ENCODE measurements at regions not wholly inside any gene's neighbourhood (a gene's known extent, or its start where the extent isn't known, plus 50 kb on each side); places are given as distances from the start of the nearest gene placed in this dataset.

DNA sequence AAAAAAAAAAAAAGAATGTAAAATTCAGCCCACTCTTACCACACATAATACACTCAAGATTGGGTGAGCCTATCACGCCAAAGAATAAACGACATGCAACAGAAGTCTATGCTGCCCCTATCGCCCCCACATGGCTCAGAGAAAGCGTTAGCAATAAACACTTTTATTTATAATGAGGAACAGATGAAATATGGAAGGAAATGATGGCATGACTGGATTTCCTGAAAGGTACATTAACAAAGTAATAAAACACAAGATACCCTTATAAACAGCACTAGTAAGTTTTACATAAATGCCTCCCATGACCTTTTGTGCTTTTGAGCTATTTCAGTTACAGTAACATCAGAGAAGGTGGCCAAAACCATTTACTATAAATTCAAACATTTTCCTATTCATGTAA, 71.4 kb upstream of the SCAF8 start:
- Histone ChIP-seq H3K9ac (replicated peaks; ENCODE audit: extremely low read depth, insufficient read depth, low read length) (peak overlapping the region; percentile 22), H3K4me1 (ENCODE audit: control insufficient read depth, extremely low read depth, insufficient read depth, low read length) (peaks cover 17% of the 10 kb centered on the region), H3K4me2 (ENCODE audit: insufficient read depth, low read length) (peak overlapping the region; percentile 88), H3K27me3 (ENCODE audit: control insufficient read depth in 2 of 2, insufficient read depth in 2 of 2, low read length in 2 of 2) (no peaks in the 10 kb centered on the region), H2AFZ (ENCODE audit: low read depth, low read length) (no peak overlapping the region), H3K9me1 (replicated peaks; ENCODE audit: control insufficient read depth, extremely low read depth, insufficient read depth, low read length) (no peaks in the 10 kb centered on the region), H3K36me3 (ENCODE audit: control insufficient read depth in 2 of 2, extremely low read depth in 1 of 2, insufficient read depth in 2 of 2, low read length in 2 of 2) (no peaks in the 10 kb centered on the region), H3K9me3 (replicated peaks; ENCODE audit: control insufficient read depth, insufficient read depth, low read length) (no peaks in the 10 kb centered on the region), H4K20me1 (replicated peaks; ENCODE audit: control insufficient read depth, extremely low read depth, insufficient read depth, low read length) (no peaks in the 10 kb centered on the region), H3K4me3 (replicated peaks in 1 of 3; ENCODE audit: insufficient read depth in 1 of 3, low read depth in 1 of 3, low read length in 3 of 3) (no peak overlapping the region), H3K27ac (ENCODE audit: insufficient read depth, low read depth, low read length) (peak overlapping the region; percentile 61), H3K79me2 (ENCODE audit: control insufficient read depth, insufficient read depth, low read length) (no peaks in the 10 kb centered on the region)
- BruUV-seq (replicated peaks), result no TSS peak
- ChIA-PET POLR2A (interaction anchor here (0.6 kb wide), 1 partner anchor 9 kb away, joined by 3 read pairs; no protein-coding TSS in a partner anchor), CTCF (interaction anchor here (0.6 to 2.4 kb wide), 27 partner anchors 8 to 507 kb away, joined by 3 to 24 read pairs (median 4); partner anchors contain the start of gene CNKSR3)
- dilution Hi-C loops (cut with MboI; ENCODE audit: extremely low pct_ligation_motif_present, low sequenced_read_pairs) (no loop called here), intact Hi-C loops (cut with micrococcal nuclease) (loop anchor here (1.0 to 5.0 kb wide), 8 partner anchors 8 to 507 kb away; partner anchors contain the start of gene CNKSR3)
- TF ChIP-seq FOS (IDR thresholded peaks at IDR 0.05; ENCODE audit: borderline replicate concordance, insufficient read depth, low read length), result peak; percentile 70
- peak; percentile 83 for TF ChIP-seq JUN (IDR thresholded peaks at IDR 0.05; ENCODE audit: borderline replicate concordance, insufficient read depth, insufficient read length, low read depth)
- TF ChIP-seq POLR2A (IDR thresholded peaks at IDR 0.05; ENCODE audit: low read depth, low read length), result peak; percentile 29
- TF ChIP-seq EZH2 (IDR thresholded peaks at IDR 0.05; ENCODE audit: borderline replicate concordance, low read depth, low read length, severe bottlenecking), result no peak
- TF ChIP-seq MAX (IDR thresholded peaks at IDR 0.05; ENCODE audit: insufficient read depth, insufficient read length), result no peak
- TF ChIP-seq POLR2AphosphoS5 (IDR thresholded peaks at IDR 0.05; ENCODE audit: insufficient read depth, low read depth, low read length), result peak; percentile 55
- peak; percentile 23 for TF ChIP-seq GATA2 (IDR thresholded peaks at IDR 0.05; ENCODE audit: insufficient read depth, insufficient read length, low read depth, low read length)
- no peak for TF ChIP-seq MYC (IDR thresholded peaks at IDR 0.05; ENCODE audit: low read depth, low read length)
- TF ChIP-seq, protein P1, sequence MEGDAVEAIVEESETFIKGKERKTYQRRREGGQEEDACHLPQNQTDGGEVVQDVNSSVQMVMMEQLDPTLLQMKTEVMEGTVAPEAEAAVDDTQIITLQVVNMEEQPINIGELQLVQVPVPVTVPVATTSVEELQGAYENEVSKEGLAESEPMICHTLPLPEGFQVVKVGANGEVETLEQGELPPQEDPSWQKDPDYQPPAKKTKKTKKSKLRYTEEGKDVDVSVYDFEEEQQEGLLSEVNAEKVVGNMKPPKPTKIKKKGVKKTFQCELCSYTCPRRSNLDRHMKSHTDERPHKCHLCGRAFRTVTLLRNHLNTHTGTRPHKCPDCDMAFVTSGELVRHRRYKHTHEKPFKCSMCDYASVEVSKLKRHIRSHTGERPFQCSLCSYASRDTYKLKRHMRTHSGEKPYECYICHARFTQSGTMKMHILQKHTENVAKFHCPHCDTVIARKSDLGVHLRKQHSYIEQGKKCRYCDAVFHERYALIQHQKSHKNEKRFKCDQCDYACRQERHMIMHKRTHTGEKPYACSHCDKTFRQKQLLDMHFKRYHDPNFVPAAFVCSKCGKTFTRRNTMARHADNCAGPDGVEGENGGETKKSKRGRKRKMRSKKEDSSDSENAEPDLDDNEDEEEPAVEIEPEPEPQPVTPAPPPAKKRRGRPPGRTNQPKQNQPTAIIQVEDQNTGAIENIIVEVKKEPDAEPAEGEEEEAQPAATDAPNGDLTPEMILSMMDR (IDR thresholded peaks at IDR 0.05; ENCODE audit: extremely low read depth in 1 of 2, insufficient read depth in 1 of 2, low read depth in 1 of 2, low read length in 2 of 2), result peak; percentile 31 to 42
- DNase-seq (ENCODE audit: low read depth, low spot score) (peak; percentile 92), FAIRE-seq (peak; percentile 48)

Measured in endothelial cell of umbilical vein (primary cell).